HL-60 (cell line): ENCODE measurements at regions not wholly inside any gene's neighbourhood (a gene's known extent, or its start where the extent isn't known, plus 50 kb on each side); places are given as distances from the start of the nearest gene placed in this dataset.

Source experiments
- DNase-seq, 2 experiments: peaks; one replicate each; pipeline ENCODE4 v3.0.0-alpha.2; 2010 to 2020; ENCODE audit warnings: low read depth in 1 of 2, low spot score in 1 of 2
- H3K27ac ChIP-seq: fragments of 250-450 bp; sonication (Bioruptor Pico); replicated peaks from 2 replicates; pipeline ENCODE4 v1.5.1; 2020; ENCODE audit warnings: mild to moderate bottlenecking, moderate library complexity
- H3K27me3 ChIP-seq: fragments of 250-450 bp; sonication (Bioruptor Pico); 2 replicates; pipeline ENCODE4 v1.5.1; 2021; ENCODE audit warnings: mild to moderate bottlenecking, moderate library complexity; ENCODE audit not compliant: insufficient read depth, poor library complexity, severe bottlenecking
- H3K4me3 ChIP-seq: replicated peaks from 2 replicates; pipeline ENCODE4 v1.5.1; 2011; ENCODE audit warnings: mild to moderate bottlenecking, control low read depth, low read length; ENCODE audit not compliant: insufficient read depth
- GABPA ChIP-seq: IDR thresholded peaks from 2 replicates; pipeline ENCODE4 v1.6.1; 2012; ENCODE audit warnings: low read depth
- POLR2AphosphoS5 ChIP-seq: IDR thresholded peaks from 2 replicates; pipeline ENCODE4 v1.6.1; 2012; ENCODE audit warnings: low read depth
- SPI1 ChIP-seq: IDR thresholded peaks from 2 replicates; pipeline ENCODE4 v1.6.1; 2012; ENCODE audit warnings: low read depth, mild to moderate bottlenecking, borderline replicate concordance
- TF ChIP-seq, protein P1 (sequence below): IDR thresholded peaks from one replicate; pipeline ENCODE4 v1.5.1; 2011; ENCODE audit warnings: low read length, control low read depth, inconsistent platforms; ENCODE audit not compliant: insufficient read depth
- TF ChIP-seq, protein P2 (sequence below): IDR thresholded peaks from 2 replicates; pipeline ENCODE4 v1.6.1; 2012; ENCODE audit warnings: low read depth; ENCODE audit not compliant: insufficient replicate concordance

DNA sequence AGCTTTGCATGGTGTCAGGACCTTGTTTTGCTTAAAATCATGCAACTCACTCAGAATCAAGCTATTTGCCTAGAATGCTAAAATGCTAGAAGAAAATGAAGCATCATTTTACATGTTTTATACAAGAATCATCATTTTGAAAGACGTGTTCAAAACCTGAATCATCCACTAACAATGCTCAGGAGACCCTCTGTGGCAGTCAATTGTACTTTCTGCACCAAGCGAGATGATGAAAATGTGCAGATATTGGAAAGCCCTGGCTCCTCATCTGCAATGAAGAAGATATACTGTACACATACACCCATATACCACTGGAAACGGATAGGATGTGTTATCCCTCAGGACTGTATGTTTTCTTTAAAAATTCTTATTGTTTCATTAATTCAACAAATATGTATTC lies 92.7 kb downstream of the DYRK2 start:
- Histone ChIP-seq H3K27me3 (no peaks in the 10 kb centered on the region), H3K27ac (no peak overlapping the region), H3K4me3 (no peak overlapping the region)
- no peak for DNase-seq
- TF ChIP-seq SPI1: no peak
- TF ChIP-seq, protein P1, sequence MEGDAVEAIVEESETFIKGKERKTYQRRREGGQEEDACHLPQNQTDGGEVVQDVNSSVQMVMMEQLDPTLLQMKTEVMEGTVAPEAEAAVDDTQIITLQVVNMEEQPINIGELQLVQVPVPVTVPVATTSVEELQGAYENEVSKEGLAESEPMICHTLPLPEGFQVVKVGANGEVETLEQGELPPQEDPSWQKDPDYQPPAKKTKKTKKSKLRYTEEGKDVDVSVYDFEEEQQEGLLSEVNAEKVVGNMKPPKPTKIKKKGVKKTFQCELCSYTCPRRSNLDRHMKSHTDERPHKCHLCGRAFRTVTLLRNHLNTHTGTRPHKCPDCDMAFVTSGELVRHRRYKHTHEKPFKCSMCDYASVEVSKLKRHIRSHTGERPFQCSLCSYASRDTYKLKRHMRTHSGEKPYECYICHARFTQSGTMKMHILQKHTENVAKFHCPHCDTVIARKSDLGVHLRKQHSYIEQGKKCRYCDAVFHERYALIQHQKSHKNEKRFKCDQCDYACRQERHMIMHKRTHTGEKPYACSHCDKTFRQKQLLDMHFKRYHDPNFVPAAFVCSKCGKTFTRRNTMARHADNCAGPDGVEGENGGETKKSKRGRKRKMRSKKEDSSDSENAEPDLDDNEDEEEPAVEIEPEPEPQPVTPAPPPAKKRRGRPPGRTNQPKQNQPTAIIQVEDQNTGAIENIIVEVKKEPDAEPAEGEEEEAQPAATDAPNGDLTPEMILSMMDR: no peak
- TF ChIP-seq POLR2AphosphoS5: no peak
- TF ChIP-seq, protein P2, sequence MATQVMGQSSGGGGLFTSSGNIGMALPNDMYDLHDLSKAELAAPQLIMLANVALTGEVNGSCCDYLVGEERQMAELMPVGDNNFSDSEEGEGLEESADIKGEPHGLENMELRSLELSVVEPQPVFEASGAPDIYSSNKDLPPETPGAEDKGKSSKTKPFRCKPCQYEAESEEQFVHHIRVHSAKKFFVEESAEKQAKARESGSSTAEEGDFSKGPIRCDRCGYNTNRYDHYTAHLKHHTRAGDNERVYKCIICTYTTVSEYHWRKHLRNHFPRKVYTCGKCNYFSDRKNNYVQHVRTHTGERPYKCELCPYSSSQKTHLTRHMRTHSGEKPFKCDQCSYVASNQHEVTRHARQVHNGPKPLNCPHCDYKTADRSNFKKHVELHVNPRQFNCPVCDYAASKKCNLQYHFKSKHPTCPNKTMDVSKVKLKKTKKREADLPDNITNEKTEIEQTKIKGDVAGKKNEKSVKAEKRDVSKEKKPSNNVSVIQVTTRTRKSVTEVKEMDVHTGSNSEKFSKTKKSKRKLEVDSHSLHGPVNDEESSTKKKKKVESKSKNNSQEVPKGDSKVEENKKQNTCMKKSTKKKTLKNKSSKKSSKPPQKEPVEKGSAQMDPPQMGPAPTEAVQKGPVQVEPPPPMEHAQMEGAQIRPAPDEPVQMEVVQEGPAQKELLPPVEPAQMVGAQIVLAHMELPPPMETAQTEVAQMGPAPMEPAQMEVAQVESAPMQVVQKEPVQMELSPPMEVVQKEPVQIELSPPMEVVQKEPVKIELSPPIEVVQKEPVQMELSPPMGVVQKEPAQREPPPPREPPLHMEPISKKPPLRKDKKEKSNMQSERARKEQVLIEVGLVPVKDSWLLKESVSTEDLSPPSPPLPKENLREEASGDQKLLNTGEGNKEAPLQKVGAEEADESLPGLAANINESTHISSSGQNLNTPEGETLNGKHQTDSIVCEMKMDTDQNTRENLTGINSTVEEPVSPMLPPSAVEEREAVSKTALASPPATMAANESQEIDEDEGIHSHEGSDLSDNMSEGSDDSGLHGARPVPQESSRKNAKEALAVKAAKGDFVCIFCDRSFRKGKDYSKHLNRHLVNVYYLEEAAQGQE: no peak
- TF ChIP-seq GABPA: no peak

- TF ChIP-seq, protein P1: no peak
- TF ChIP-seq, protein P2: no peak
- TF ChIP-seq SPI1: no peak
- no peak for TF ChIP-seq GABPA
- TF ChIP-seq POLR2AphosphoS5: no peak
- Histone ChIP-seq H3K27ac (no peak overlapping the region), H3K27me3 (no peaks in the 10 kb centered on the region), H3K4me3 (no peak overlapping the region)
- DNase-seq: no peak
These were observed 93.9 kb downstream of the DYRK2 start for GRCh38 chr12:67742461-67742860.

DNA sequence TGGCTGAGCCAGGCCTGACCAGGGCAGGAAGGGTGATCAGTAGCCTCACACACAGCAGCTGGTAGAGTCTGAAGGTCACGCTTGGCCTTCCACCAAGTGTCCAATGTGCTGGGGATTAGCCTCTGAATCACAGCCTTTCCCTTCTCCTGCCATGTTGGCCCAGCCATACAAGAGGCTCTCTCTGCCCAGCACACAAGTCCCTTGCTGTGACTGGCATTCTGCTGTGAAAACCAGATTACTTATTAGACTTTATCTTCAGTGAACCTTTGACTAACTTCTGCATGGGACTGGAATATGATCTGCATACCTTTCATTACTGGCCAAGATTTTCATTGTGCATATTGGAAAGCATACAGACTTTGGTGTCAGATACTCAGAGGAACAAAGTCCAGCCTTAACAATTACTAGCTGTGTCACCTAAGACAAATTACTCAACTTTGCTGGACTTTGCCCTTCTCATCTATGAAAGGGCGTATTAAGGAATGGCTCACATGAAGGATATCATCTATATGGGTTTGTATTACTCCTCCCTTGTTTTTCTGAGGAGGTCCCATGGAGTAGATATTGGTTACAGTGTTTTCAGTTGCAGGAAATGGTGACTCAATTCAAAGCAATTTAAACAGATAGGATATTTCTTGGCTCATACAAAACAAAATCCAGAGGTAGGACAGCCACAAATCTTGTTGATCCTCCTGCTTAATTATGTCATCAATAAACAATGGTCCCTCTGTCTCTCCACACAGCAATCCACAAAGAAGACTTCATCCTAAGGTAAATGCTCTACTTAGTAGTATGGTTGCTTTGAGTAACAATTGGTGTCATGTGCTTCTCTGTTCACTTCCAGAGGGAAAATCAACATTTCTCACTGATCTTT lies 99.6 kb downstream of the DYRK2 start:
- TF ChIP-seq POLR2AphosphoS5 (no peak), SPI1 (no peak), GABPA (no peak)
- TF ChIP-seq, protein P1: no peak
- TF ChIP-seq, protein P2: no peak
- no peak for DNase-seq

More for the DNA sequence above, 99.6 kb downstream of the DYRK2 start:
- H3K27me3 ChIP-seq: no peaks in the 10 kb centered on the region
- no peak overlapping the region for H3K4me3 ChIP-seq
- H3K27ac ChIP-seq: no peak overlapping the region
